PC-9 (cell line): ENCODE measurements at regions not wholly inside any gene's neighbourhood (a gene's known extent, or its start where the extent isn't known, plus 50 kb on each side); places are given as distances from the start of the nearest gene placed in this dataset.

Experiments
- EZH2 ChIP-seq: fragments of 200-600 bp; sonication (generic); IDR thresholded peaks from 2 replicates; pipeline ENCODE4 v1.8.0; 2017; ENCODE audit warnings: antibody characterized with exemption, low read depth
- TF ChIP-seq, protein P1 (sequence below): fragments of 200-600 bp; sonication (generic); conservative IDR thresholded peaks from 2 replicates; pipeline ENCODE4 v1.6.1; 2017; ENCODE audit warnings: mixed run types, antibody characterized with exemption, mild to moderate bottlenecking, moderate library complexity

DNA sequence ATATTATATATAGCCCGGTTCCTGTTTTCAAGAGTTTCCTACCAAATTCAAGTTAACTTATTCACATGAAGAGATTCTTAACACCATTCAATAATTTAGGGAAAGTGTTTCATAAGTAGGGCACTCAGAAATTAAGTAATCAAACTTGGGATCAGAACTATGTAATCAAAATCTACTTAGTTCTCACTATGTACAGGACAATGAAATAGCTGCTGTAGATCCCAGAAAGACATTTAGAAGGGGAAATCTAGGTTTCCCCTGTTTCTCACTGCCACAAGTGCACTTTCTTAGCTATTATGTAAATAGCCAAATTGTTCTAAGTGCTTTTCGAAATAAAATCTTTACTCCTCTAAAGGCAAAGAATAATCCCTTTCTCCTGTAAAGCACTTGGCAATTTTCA, 493.6 kb upstream of the SETBP1 start:
- TF ChIP-seq, protein P1, sequence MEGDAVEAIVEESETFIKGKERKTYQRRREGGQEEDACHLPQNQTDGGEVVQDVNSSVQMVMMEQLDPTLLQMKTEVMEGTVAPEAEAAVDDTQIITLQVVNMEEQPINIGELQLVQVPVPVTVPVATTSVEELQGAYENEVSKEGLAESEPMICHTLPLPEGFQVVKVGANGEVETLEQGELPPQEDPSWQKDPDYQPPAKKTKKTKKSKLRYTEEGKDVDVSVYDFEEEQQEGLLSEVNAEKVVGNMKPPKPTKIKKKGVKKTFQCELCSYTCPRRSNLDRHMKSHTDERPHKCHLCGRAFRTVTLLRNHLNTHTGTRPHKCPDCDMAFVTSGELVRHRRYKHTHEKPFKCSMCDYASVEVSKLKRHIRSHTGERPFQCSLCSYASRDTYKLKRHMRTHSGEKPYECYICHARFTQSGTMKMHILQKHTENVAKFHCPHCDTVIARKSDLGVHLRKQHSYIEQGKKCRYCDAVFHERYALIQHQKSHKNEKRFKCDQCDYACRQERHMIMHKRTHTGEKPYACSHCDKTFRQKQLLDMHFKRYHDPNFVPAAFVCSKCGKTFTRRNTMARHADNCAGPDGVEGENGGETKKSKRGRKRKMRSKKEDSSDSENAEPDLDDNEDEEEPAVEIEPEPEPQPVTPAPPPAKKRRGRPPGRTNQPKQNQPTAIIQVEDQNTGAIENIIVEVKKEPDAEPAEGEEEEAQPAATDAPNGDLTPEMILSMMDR = no peak
- TF ChIP-seq EZH2 = no peak
